ENCODE measurements at regions not wholly inside any gene's neighbourhood (a gene's known extent, or its start where the extent isn't known, plus 50 kb on each side); places are given as distances from the start of the nearest gene placed in this dataset.
"Not testable (repeated sequence)": the region's sequence is repeated elsewhere in the genome, so short reads cannot be mapped to it uniquely, and the experiment has no call there.

GRCh38 chr10:90066435-90066834, 365.0 kb downstream of the KIF20B start:
- no peak for DNase-seq
- in situ Hi-C loops (cut with HindIII; ENCODE audit: low pct_ligation_motif_present, low pct_unique_long_range_greater_than_20kb, low sequenced_read_pairs): no loop called here

GRCh38 chr10:90075995-90076394, 374.6 kb downstream of the KIF20B start:
- in situ Hi-C loops (cut with HindIII; ENCODE audit: low pct_ligation_motif_present, low pct_unique_long_range_greater_than_20kb, low sequenced_read_pairs): no loop called here
- no peak for DNase-seq

DNA sequence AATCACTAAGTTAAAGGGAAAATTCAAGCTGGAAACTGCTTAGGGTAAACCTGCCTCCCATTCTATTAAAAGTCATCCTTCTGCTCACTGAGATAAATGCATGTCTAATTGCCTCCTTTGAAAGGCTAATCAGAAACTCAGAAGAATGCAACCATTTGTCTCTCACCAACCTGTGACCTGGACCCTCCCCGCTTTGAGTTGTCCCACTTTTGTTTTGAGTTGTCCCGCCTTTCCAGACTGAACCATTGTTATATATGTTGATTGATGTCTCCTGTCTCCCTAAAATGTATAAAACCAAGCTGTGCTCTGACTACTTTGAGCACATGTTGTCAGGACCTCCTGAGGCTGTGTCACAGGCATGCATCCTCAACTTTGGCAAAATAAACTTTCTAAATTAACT, 378.4 kb downstream of the KIF20B start:
- DNase-seq: no peak
- in situ Hi-C loops (cut with HindIII; ENCODE audit: low pct_ligation_motif_present, low pct_unique_long_range_greater_than_20kb, low sequenced_read_pairs): no loop called here

DNA sequence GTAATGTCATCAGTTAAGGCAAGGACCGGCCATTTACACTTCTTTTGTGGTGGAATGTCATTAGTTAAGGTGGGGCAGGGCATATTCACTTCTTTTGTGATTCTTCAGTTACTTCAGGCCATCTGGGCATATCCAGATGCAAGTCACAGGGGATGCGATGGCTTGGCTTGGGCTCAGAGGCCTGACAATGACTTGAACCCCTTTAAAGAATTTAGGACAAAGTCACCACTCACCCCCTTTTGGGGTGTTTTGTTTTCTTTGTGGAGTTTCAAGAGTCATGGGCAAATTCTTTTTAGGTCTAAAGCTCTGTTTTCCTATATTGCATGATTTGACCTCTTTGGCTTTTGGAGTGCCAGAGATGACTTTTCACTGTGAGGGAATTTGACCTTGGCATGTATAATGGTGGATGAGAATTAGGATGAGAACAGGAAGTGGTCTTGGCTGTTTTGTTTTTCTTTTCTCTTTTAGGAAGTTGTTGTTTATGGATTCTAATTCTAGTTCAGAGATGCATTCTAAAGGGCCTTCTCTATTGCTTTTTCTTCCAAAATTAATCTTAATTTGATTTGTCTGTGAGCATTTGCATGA, 385.3 kb downstream of the KIF20B start:
- in situ Hi-C loops (cut with HindIII; ENCODE audit: low pct_ligation_motif_present, low pct_unique_long_range_greater_than_20kb, low sequenced_read_pairs); DNase-seq: not testable (repeated sequence)

GRCh38 chr10:90087197-90088023, 386.0 kb downstream of the KIF20B start:
- in situ Hi-C loops (cut with HindIII; ENCODE audit: low pct_ligation_motif_present, low pct_unique_long_range_greater_than_20kb, low sequenced_read_pairs): no loop called here
- peak; percentile 53 for DNase-seq

DNA sequence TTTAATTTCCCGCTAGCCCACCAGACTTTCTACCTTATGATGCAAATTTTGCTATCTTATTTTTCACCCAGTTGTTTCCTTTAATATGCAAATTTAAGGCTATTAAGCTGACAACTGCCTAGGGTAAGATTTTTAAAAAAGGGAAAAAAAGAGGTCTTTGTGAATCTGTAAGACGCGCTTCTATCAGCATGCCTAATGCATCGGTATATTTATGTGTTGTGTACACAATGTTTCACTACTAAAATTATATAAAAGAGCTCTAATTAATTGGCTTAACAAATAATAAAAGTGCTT, 386.6 kb downstream of the KIF20B start:
- DNase-seq: no peak
- in situ Hi-C loops (cut with HindIII; ENCODE audit: low pct_ligation_motif_present, low pct_unique_long_range_greater_than_20kb, low sequenced_read_pairs): no loop called here

DNA sequence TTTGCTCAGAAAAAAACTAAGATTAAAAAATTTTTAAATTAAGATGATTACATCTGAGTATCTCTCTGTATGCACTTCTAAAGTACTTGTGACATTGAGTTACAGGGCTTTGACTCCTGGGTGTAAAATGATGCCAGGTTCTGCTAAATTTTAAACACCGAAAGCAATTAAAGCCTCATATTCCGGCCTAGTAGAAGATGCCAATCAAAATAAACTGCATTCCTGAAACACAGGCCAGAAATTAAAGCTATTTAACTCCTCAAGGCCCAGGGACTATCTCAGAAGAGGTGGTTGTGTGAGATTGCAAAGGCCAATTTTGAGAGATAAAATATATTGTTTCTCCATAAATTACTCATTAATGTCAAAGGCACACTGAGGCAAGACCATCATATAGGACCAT, 388.3 kb downstream of the KIF20B start:
- no peak for DNase-seq
- in situ Hi-C loops (cut with HindIII; ENCODE audit: low pct_ligation_motif_present, low pct_unique_long_range_greater_than_20kb, low sequenced_read_pairs): no loop called here

DNA sequence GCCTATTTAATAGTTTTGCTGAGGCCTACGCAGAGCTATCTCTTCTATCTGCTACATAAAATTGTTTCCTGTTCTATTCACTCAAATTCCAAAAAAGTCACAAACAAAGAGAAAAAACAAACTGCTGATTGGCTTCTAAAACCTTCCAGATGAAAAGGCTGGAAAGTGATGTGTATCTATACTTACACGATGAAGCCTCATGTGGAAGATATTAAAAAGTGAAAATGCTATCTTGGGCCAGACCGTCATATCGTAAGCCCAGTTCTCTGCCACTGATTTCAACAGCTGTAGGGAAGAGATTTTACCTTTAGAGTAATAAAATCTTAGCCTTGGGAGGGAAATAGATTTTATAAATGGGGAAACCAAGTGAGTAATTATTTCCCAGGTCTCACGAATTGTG, 394.8 kb downstream of the KIF20B start:
- in situ Hi-C loops (cut with HindIII; ENCODE audit: low pct_ligation_motif_present, low pct_unique_long_range_greater_than_20kb, low sequenced_read_pairs): no loop called here
- no peak for DNase-seq

DNA sequence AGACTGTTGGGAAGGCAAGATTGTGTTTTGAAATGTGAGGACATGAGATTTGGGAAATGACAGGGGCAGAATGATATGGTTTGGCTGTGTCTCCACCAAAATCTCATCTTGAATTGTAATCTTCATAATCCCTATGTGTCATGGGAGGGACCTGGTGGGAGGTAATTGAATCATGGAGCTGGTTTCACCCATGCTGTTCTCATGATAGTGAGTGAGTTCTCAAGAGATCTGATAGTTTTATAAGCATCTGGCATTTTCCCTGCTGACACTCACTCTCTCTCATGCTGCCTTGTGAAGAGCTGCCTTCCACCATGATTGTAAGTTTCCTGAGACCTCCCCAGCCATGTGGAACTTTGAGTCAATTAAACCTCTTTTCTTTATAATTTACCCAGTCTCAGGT, 406.2 kb downstream of the KIF20B start:
- in situ Hi-C loops (cut with HindIII; ENCODE audit: low pct_ligation_motif_present, low pct_unique_long_range_greater_than_20kb, low sequenced_read_pairs); DNase-seq: not testable (repeated sequence)

DNA sequence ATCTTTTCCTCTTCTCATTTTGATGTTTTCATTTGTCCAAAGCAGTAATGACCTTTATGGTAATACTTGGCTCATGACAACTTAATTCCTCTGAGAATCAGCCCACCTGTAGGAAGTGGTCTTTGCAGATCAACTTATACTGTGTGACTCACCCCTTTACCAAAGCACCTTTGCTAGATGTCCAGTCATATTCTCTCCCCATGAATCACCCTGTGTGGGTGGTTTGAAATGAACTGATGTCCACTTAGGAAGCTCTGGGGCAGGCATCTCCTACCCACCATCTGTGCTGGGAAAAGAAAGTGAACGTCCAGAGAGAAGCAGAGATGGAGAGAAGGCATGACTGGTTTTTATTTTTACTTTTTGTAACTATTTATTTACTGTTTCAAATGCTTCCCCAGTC, 410.3 kb downstream of the KIF20B start:
- DNase-seq: no peak
- in situ Hi-C loops (cut with HindIII; ENCODE audit: low pct_ligation_motif_present, low pct_unique_long_range_greater_than_20kb, low sequenced_read_pairs): no loop called here

DNA sequence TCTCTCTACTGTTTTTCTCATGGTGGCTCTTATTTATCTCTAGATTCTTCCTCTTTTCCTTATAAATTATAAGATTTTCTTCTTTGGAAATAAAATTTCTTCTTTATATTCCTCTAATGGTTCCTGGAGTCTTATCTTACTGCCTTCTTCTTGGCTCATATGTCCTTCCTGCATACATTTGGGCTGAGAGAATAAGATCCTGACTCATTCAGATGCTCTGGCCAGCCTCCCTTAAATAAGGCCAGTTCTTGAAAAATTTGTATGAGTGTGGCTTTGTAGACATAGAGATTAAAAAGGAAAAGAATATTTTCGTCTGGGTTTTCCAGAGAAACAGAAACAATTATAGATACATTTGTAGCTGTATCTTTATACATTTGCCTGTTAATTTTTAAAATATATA, 411.3 kb downstream of the KIF20B start:
- in situ Hi-C loops (cut with HindIII; ENCODE audit: low pct_ligation_motif_present, low pct_unique_long_range_greater_than_20kb, low sequenced_read_pairs): no loop called here
- DNase-seq: no peak

GRCh38 chr10:90118567-90118966, 417.2 kb downstream of the KIF20B start:
- in situ Hi-C loops (cut with HindIII; ENCODE audit: low pct_ligation_motif_present, low pct_unique_long_range_greater_than_20kb, low sequenced_read_pairs); DNase-seq: not testable (repeated sequence)

GRCh38 chr10:90119631-90120280, 418.4 kb downstream of the KIF20B start:
- DNase-seq; in situ Hi-C loops (cut with HindIII; ENCODE audit: low pct_ligation_motif_present, low pct_unique_long_range_greater_than_20kb, low sequenced_read_pairs): not testable (repeated sequence)

GRCh38 chr10:90125456-90126255, 424.3 kb downstream of the KIF20B start:
- DNase-seq: no peak
- in situ Hi-C loops (cut with HindIII; ENCODE audit: low pct_ligation_motif_present, low pct_unique_long_range_greater_than_20kb, low sequenced_read_pairs): no loop called here

GRCh38 chr10:90126256-90126595, 424.8 kb downstream of the KIF20B start:
- in situ Hi-C loops (cut with HindIII; ENCODE audit: low pct_ligation_motif_present, low pct_unique_long_range_greater_than_20kb, low sequenced_read_pairs): no loop called here
- no peak for DNase-seq

- DNase-seq: no peak
- in situ Hi-C loops (cut with HindIII; ENCODE audit: low pct_ligation_motif_present, low pct_unique_long_range_greater_than_20kb, low sequenced_read_pairs): no loop called here
These were observed 429.1 kb downstream of the KIF20B start for GRCh38 chr10:90130321-90131086.

DNA sequence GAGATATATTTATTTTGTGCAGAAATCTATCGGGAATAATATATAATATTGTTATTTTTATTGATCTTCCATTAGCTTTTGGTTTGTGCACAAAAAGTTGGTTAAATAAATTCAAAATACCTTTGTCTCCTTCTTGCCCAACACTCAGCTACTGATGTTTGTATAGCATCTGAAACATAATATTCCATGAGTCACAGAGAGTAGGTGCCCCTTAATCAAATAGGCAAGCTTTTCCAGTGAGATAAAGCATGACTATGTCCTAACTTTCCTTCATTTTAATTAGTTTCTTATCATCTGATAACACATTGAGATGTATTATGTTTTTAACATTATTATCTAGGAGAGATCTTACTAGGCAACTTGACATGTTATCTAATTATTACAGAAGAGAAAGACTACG, 432.2 kb downstream of the KIF20B start:
- DNase-seq: no peak
- in situ Hi-C loops (cut with HindIII; ENCODE audit: low pct_ligation_motif_present, low pct_unique_long_range_greater_than_20kb, low sequenced_read_pairs): no loop called here

DNA sequence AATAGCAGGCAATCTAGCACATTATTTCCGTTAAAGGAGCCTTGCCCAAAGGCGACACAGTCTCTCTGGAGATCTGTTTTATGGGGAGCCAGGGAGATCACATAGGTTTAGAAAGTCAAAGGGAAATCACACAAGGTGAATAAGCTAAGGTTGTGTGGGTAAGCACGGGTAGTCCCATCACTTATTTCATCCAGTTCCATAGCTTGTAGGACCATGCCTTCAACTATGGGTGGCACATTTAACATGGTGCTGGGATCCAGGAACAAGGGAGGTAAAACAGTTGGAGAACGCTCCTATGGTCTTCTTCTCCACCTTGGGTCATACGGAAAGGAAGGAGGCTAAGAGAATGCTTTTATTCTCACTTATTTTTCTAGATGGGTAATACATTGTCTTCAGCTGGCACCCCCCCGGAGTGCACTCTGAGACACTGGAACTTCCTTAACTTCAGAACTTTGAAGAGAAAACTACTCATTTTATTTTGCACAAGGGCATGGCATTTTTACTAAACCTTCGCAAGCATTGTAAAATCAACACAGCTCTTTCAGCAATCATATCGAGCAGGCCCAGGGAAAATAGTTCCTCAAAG, 435.4 kb downstream of the KIF20B start:
- peak; percentile 8 for DNase-seq
- in situ Hi-C loops (cut with HindIII; ENCODE audit: low pct_ligation_motif_present, low pct_unique_long_range_greater_than_20kb, low sequenced_read_pairs): no loop called here
